MM.1S (cell line): ENCODE measurements at regions not wholly inside any gene's neighbourhood (a gene's known extent, or its start where the extent isn't known, plus 50 kb on each side); places are given as distances from the start of the nearest gene placed in this dataset.

Experiments
- DNase-seq: peaks from one replicate; pipeline ENCODE4 v3.0.0-alpha.2; 2015
- H2AFZ ChIP-seq: fragments of 300-600 bp; sonication (generic); 2 replicates; pipeline ENCODE4 v1.6.0; 2016; ENCODE audit warnings: antibody characterized with exemption, low read length
- H3F3A ChIP-seq: fragments of 300-600 bp; sonication (generic); 2 replicates; pipeline ENCODE4 v1.6.1; 2016; ENCODE audit warnings: mild to moderate bottlenecking, antibody characterized with exemption, low read length, moderate library complexity, mixed read lengths; ENCODE audit not compliant: insufficient read depth
- H3K27ac ChIP-seq: fragments of 300-600 bp; sonication (generic); 2 replicates; pipeline ENCODE4 v1.5.1; 2016; ENCODE audit warnings: mild to moderate bottlenecking, low read length
- H3K27me3 ChIP-seq: fragments of 300-600 bp; sonication (generic); replicated peaks from 2 replicates; pipeline ENCODE4 v1.6.0; 2016; ENCODE audit warnings: low read length; ENCODE audit not compliant: insufficient read depth
- H3K36me3 ChIP-seq: fragments of 300-600 bp; sonication (generic); replicated peaks from 2 replicates; pipeline ENCODE4 v1.6.1; 2016; ENCODE audit warnings: mild to moderate bottlenecking, low read length, mixed read lengths; ENCODE audit not compliant: insufficient read depth
- H3K4me1 ChIP-seq: fragments of 300-600 bp; sonication (generic); 2 replicates; pipeline ENCODE4 v1.6.1; 2016; ENCODE audit warnings: low read length, mixed read lengths
- H3K4me2 ChIP-seq: fragments of 300-600 bp; sonication (generic); 2 replicates; pipeline ENCODE4 v1.6.0; 2016; ENCODE audit warnings: low read depth, low read length
- H3K4me3 ChIP-seq: fragments of 300-600 bp; sonication (generic); 2 replicates; pipeline ENCODE4 v1.5.1; 2016; ENCODE audit warnings: low read length, mixed read lengths
- H3K79me2 ChIP-seq: fragments of 300-600 bp; sonication (generic); 2 replicates; pipeline ENCODE4 v1.6.1; 2016; ENCODE audit warnings: mixed run types, low read length, mixed read lengths
- H3K9ac ChIP-seq: fragments of 300-600 bp; sonication (generic); 2 replicates; pipeline ENCODE4 v1.6.1; 2016; ENCODE audit warnings: low read length, mixed read lengths
- H3K9me2 ChIP-seq: fragments of 300-600 bp; sonication (generic); replicated peaks from 2 replicates; pipeline ENCODE4 v1.6.1; 2016; ENCODE audit warnings: mild to moderate bottlenecking, low read length, mixed read lengths; ENCODE audit not compliant: insufficient read depth
- H3K9me3 ChIP-seq: fragments of 300-600 bp; sonication (generic); replicated peaks from 2 replicates; pipeline ENCODE4 v1.6.1; 2016; ENCODE audit warnings: mild to moderate bottlenecking, low read length, mixed read lengths; ENCODE audit not compliant: insufficient read depth
- H4K20me1 ChIP-seq: fragments of 300-600 bp; sonication (generic); 2 replicates; pipeline ENCODE4 v1.6.1; 2016; ENCODE audit warnings: mild to moderate bottlenecking, low read length, moderate library complexity, mixed read lengths; ENCODE audit not compliant: insufficient read depth
- CTCF ChIP-seq: fragments of 300-600 bp; sonication (generic); IDR thresholded peaks from 2 replicates; pipeline ENCODE4 v1.5.1; 2016; ENCODE audit warnings: antibody characterized with exemption, low read length, mixed read lengths
- EZH2 ChIP-seq: fragments of 300-600 bp; sonication (generic); optimal IDR thresholded peaks from 2 replicates; pipeline ENCODE3; 2017; ENCODE audit warnings: low read depth, mild to moderate bottlenecking, antibody characterized with exemption, low read length, mixed read lengths
- EZH2phosphoT487 ChIP-seq: fragments of 300-600 bp; sonication (generic); IDR thresholded peaks from 2 replicates; pipeline ENCODE4 v1.6.1; 2018; ENCODE audit warnings: antibody characterized with exemption, low read length

DNA sequence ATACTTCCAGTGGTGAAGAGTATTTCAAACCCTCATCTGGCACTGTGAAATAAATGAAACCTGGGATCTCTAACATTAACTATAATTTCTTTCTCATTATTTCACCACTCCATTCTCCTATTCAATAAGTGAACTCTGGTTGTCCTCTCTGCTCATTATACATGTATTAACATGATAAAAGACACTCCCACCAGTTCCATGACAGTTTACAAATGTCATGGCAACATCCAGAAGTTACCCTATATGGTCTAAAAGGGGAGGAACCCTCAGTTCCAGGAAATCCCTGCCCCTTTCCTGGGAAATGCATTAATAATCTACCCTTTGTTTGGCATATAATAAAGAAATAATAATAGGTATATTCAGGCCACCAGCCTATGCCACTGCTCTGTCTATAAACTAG is 62.7 kb upstream of the BRINP3 start:
- Histone ChIP-seq H3K4me3 (no peak overlapping the region), H3K27me3 (no peaks in the 10 kb centered on the region), H3K9me2 (no peaks in the 10 kb centered on the region), H3F3A (no peaks in the 10 kb centered on the region), H3K9ac (no peak overlapping the region), H3K79me2 (no peaks in the 10 kb centered on the region), H3K36me3 (no peaks in the 10 kb centered on the region), H4K20me1 (no peaks in the 10 kb centered on the region), H3K4me2 (no peak overlapping the region), H3K9me3 (no peaks in the 10 kb centered on the region), H3K27ac (no peak overlapping the region), H3K4me1 (no peaks in the 10 kb centered on the region), H2AFZ (no peak overlapping the region)
- no peak for DNase-seq
- no peak for TF ChIP-seq EZH2
- TF ChIP-seq CTCF: no peak
- TF ChIP-seq EZH2phosphoT487: no peak

GRCh38 chr1:190551638-190552037 is 74.0 kb upstream of the BRINP3 start:
- Histone ChIP-seq H3K4me1 (no peaks in the 10 kb centered on the region), H3K9me3 (no peaks in the 10 kb centered on the region), H3F3A (no peaks in the 10 kb centered on the region), H2AFZ (no peak overlapping the region), H3K79me2 (no peaks in the 10 kb centered on the region), H3K4me3 (no peak overlapping the region), H3K9me2 (no peaks in the 10 kb centered on the region), H3K9ac (no peak overlapping the region), H3K36me3 (no peaks in the 10 kb centered on the region), H3K4me2 (no peak overlapping the region), H3K27ac (no peak overlapping the region), H4K20me1 (no peaks in the 10 kb centered on the region; the same call in 1 of the 2 replicates), H3K27me3 (no peaks in the 10 kb centered on the region)
- DNase-seq: no peak
- TF ChIP-seq CTCF (no peak), EZH2phosphoT487 (no peak), EZH2 (no peak)

- TF ChIP-seq EZH2phosphoT487 (no peak), CTCF (no peak), EZH2 (no peak)
- Histone ChIP-seq H3K9ac (no peak overlapping the region), H3K9me2 (no peaks in the 10 kb centered on the region), H3F3A (no peaks in the 10 kb centered on the region), H4K20me1 (no peaks in the 10 kb centered on the region), H3K4me2 (no peak overlapping the region), H3K4me3 (no peak overlapping the region), H3K79me2 (no peaks in the 10 kb centered on the region), H3K9me3 (no peaks in the 10 kb centered on the region), H3K36me3 (no peaks in the 10 kb centered on the region), H3K4me1 (no peaks in the 10 kb centered on the region), H2AFZ (no peak overlapping the region), H3K27ac (no peak overlapping the region), H3K27me3 (no peaks in the 10 kb centered on the region)
- DNase-seq: no peak
Measured at GRCh38 chr1:190560161-190560681, 82.6 kb upstream of the BRINP3 start.
